RPMI7951 (cell line): ENCODE measurements at regions not wholly inside any gene's neighbourhood (a gene's known extent, or its start where the extent isn't known, plus 50 kb on each side); places are given as distances from the start of the nearest gene placed in this dataset.
"Not testable (repeated sequence)": the region's sequence is repeated elsewhere in the genome, so short reads cannot be mapped to it uniquely, and the experiment has no call there.

Experiments used
- DNase-seq: peaks from one replicate; pipeline ENCODE4 v3.0.0-alpha.2; 2012; ENCODE audit warnings: low read depth

GRCh38 chr11:109480251-109480650 lies 58.3 kb downstream of the C11orf87 start:
- no peak for DNase-seq

- DNase-seq: no peak
Observed at GRCh38 chr11:109486129-109486528, 64.1 kb downstream of the C11orf87 start.

GRCh38 chr11:109490953-109491635 lies 69.1 kb downstream of the C11orf87 start:
- no peak for DNase-seq

- no peak for DNase-seq
Observed at GRCh38 chr11:109506115-109506514, 84.1 kb downstream of the C11orf87 start.

- no peak for DNase-seq
Observed at GRCh38 chr11:109507331-109507730, 85.3 kb downstream of the C11orf87 start.

GRCh38 chr11:109507836-109508561 lies 86.0 kb downstream of the C11orf87 start:
- no peak for DNase-seq

- DNase-seq: no peak
Observed at GRCh38 chr11:109508943-109509342, 87.0 kb downstream of the C11orf87 start.

GRCh38 chr11:109510316-109510715 lies 88.3 kb downstream of the C11orf87 start:
- DNase-seq: no peak

- DNase-seq: no peak
Observed at GRCh38 chr11:109511598-109511997, 89.6 kb downstream of the C11orf87 start.

GRCh38 chr11:109512249-109512648 lies 90.3 kb downstream of the C11orf87 start:
- DNase-seq: no peak

- DNase-seq: no peak
Observed at GRCh38 chr11:109512680-109513079, 90.7 kb downstream of the C11orf87 start.

GRCh38 chr11:109514313-109515018 lies 92.5 kb downstream of the C11orf87 start:
- DNase-seq: no peak

GRCh38 chr11:109519253-109519652 lies 97.3 kb downstream of the C11orf87 start:
- DNase-seq: no peak

- no peak for DNase-seq
Observed at GRCh38 chr11:109521571-109522086, 99.6 kb downstream of the C11orf87 start.

GRCh38 chr11:109522116-109522755 lies 100.2 kb downstream of the C11orf87 start:
- DNase-seq: no peak

- DNase-seq: not testable (repeated sequence)
Observed at GRCh38 chr11:109525636-109526035, 103.6 kb downstream of the C11orf87 start.

GRCh38 chr11:109526061-109526460 lies 104.1 kb downstream of the C11orf87 start:
- DNase-seq: no peak

GRCh38 chr11:109526931-109527330 lies 104.9 kb downstream of the C11orf87 start:
- DNase-seq: no peak

GRCh38 chr11:109527496-109527895 lies 105.5 kb downstream of the C11orf87 start:
- DNase-seq: no peak

GRCh38 chr11:109547356-109548027 lies 125.5 kb downstream of the C11orf87 start:
- peak; percentile 73 for DNase-seq

GRCh38 chr11:109552376-109552775 lies 130.4 kb downstream of the C11orf87 start:
- DNase-seq: no peak
